Trophoblast cell (in vitro differentiated cells and primary cell): ENCODE measurements at regions not wholly inside any gene's neighbourhood (a gene's known extent, or its start where the extent isn't known, plus 50 kb on each side); places are given as distances from the start of the nearest gene placed in this dataset.
A peak's percentile ranks its signal among the peaks of the same experiment; 100 is the strongest.

ENCODE experiments used
- DNase-seq, 2 donors: peaks; one replicate each; pipeline ENCODE4 v3.0.0-alpha.2; 2016
- H2AFZ ChIP-seq: 2 replicates; pipeline ENCODE4 v1.6.1; 2013; ENCODE audit warnings: low read length, moderate library complexity, mild to moderate bottlenecking; ENCODE audit not compliant: insufficient read depth, poor library complexity
- H2AK5ac ChIP-seq: 2 replicates; pipeline ENCODE4 v1.6.1; 2013; ENCODE audit warnings: mild to moderate bottlenecking, low read length
- H2BK120ac ChIP-seq: 2 replicates; pipeline ENCODE4 v1.6.1; 2013; ENCODE audit warnings: low read length, mild to moderate bottlenecking, moderate library complexity; ENCODE audit not compliant: insufficient read depth, poor library complexity
- H2BK12ac ChIP-seq: 2 replicates; pipeline ENCODE4 v1.6.1; 2013; ENCODE audit warnings: mild to moderate bottlenecking, low read length, moderate library complexity
- H2BK5ac ChIP-seq: 2 replicates; pipeline ENCODE4 v1.6.1; 2013; ENCODE audit warnings: low read length, low read depth, moderate library complexity, mild to moderate bottlenecking; ENCODE audit not compliant: poor library complexity
- H3K14ac ChIP-seq: 2 replicates; pipeline ENCODE4 v1.6.1; 2013; ENCODE audit warnings: mild to moderate bottlenecking, low read length
- H3K18ac ChIP-seq: 2 replicates; pipeline ENCODE4 v1.6.1; 2013; ENCODE audit warnings: mild to moderate bottlenecking, low read length
- H3K23ac ChIP-seq: 2 replicates; pipeline ENCODE4 v1.6.1; 2013; ENCODE audit warnings: low read length
- H3K27ac ChIP-seq: 2 replicates; pipeline ENCODE4 v1.5.1; 2013; ENCODE audit warnings: low read depth, mild to moderate bottlenecking, inconsistent platforms, low read length, moderate library complexity
- H3K27me3 ChIP-seq: 2 replicates; pipeline ENCODE4 v1.6.1; 2013; ENCODE audit warnings: inconsistent platforms, mild to moderate bottlenecking, low read length, moderate library complexity; ENCODE audit not compliant: insufficient read depth
- H3K36me3 ChIP-seq, 2 experiments: 1 replicate in 1 of 2; 2 replicates in 1 of 2; pipeline ENCODE4 v1.6.1; 2013; ENCODE audit warnings: low read length in 2 of 2, mild to moderate bottlenecking in 2 of 2, moderate library complexity in 1 of 2; ENCODE audit not compliant: insufficient read depth in 2 of 2, control insufficient read depth in 1 of 2
- H3K4ac ChIP-seq: 2 replicates; pipeline ENCODE4 v1.6.1; 2013; ENCODE audit warnings: low read depth, mild to moderate bottlenecking, low read length, moderate library complexity
- H3K4me1 ChIP-seq, 2 experiments: 1 replicate in 1 of 2; 2 replicates in 1 of 2; pipeline ENCODE4 v1.6.1; 2013; ENCODE audit warnings: low read length in 2 of 2, mild to moderate bottlenecking in 2 of 2, moderate library complexity in 1 of 2; ENCODE audit not compliant: insufficient read depth in 2 of 2, control insufficient read depth in 1 of 2
- H3K4me2 ChIP-seq: 2 replicates; pipeline ENCODE4 v1.6.1; 2013; ENCODE audit warnings: inconsistent platforms, mild to moderate bottlenecking, low read length, moderate library complexity
- H3K4me3 ChIP-seq: 2 replicates; pipeline ENCODE4 v1.5.1; 2013; ENCODE audit warnings: mild to moderate bottlenecking, low read depth, low read length, inconsistent platforms
- H3K79me1 ChIP-seq: one replicate; pipeline ENCODE4 v1.6.1; 2013; ENCODE audit warnings: low read length
- H3K79me2 ChIP-seq: 2 replicates; pipeline ENCODE4 v1.6.1; 2013; ENCODE audit warnings: low read length, mild to moderate bottlenecking; ENCODE audit not compliant: control insufficient read depth, insufficient read depth, poor library complexity
- H3K9ac ChIP-seq: 2 replicates; pipeline ENCODE4 v1.6.1; 2013; ENCODE audit warnings: mild to moderate bottlenecking, low read length
- H3K9me3 ChIP-seq: 2 replicates; pipeline ENCODE4 v1.6.1; 2013; ENCODE audit warnings: low read depth, mild to moderate bottlenecking, control low read depth, inconsistent platforms, low read length; ENCODE audit not compliant: insufficient read depth
- H4K12ac ChIP-seq: 2 replicates; pipeline ENCODE4 v1.6.1; 2013; ENCODE audit warnings: low read depth, mild to moderate bottlenecking, low read length, moderate library complexity
- H4K8ac ChIP-seq: 2 replicates; pipeline ENCODE4 v1.6.1; 2013; ENCODE audit warnings: low read depth, mild to moderate bottlenecking, low read length, moderate library complexity
- H4K91ac ChIP-seq: one replicate; pipeline ENCODE4 v1.6.1; 2013; ENCODE audit warnings: low read depth, mild to moderate bottlenecking, low read length, moderate library complexity
- WGBS: extraction: QIAGEN DNeasy Blood & Tissue Kit; methylation state at CpG from one replicate; pipeline ENCODE4 v1.1.7; 2013; ENCODE audit warnings: missing lambda C conversion rate; ENCODE audit not compliant: insufficient read length, insufficient coverage; ENCODE audit errors: extremely low coverage; 5-methylcytosine and 5-hydroxymethylcytosine counted together

- Histone ChIP-seq H3K79me1 (no peaks in the 10 kb centered on the region), H2AFZ (no peak overlapping the region), H2BK12ac (no peak overlapping the region), H3K4ac (no peak overlapping the region), H3K27ac (no peak overlapping the region), H3K27me3 (no peaks in the 10 kb centered on the region), H3K4me2 (no peak overlapping the region), H4K91ac (no peak overlapping the region), H3K79me2 (no peaks in the 10 kb centered on the region), H3K9ac (no peak overlapping the region), H3K14ac (no peak overlapping the region), H2BK120ac (no peak overlapping the region), H3K23ac (no peak overlapping the region), H2AK5ac (no peak overlapping the region), H2BK5ac (no peak overlapping the region), H3K4me1 (peaks cover 0 to 2% of the 10 kb centered on the region in 2 experiments), H4K12ac (no peak overlapping the region), H3K4me3 (no peak overlapping the region), H4K8ac (no peak overlapping the region), H3K18ac (no peak overlapping the region), H3K36me3 (no peaks in the 10 kb centered on the region), H3K9me3 (no peaks in the 10 kb centered on the region)
- DNase-seq: no peak
- WGBS: no CpG with 5 or more reads among the region's 3 CpGs
These were observed 774.9 kb upstream of the ALCAM start for GRCh38 chr3:104591776-104592175.

DNA sequence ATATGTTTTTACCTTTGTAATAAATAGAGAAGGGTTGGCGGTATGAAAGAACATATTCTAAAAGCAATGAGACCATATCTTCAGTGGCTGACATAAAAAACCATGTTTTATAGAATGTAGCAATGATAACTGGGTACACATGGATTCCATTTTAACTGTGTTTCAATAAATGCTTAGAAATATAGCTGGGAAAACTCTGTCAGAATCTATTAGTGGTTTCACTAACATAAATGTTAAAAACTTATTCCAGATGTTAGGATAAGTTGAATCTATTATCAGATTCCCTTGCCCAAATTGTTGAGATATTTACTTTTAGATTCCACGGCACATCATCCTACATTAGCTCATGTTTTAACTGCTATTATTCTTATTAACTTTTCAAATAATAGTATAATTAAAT lies 772.2 kb upstream of the ALCAM start:
- Histone ChIP-seq H2BK120ac (no peak overlapping the region), H3K4me1 (peaks cover 0 to 2% of the 10 kb centered on the region in 2 experiments), H4K12ac (no peak overlapping the region), H3K14ac (no peak overlapping the region), H3K79me1 (no peaks in the 10 kb centered on the region), H3K4me3 (no peak overlapping the region), H2AFZ (no peak overlapping the region), H3K9ac (no peak overlapping the region), H3K27me3 (no peaks in the 10 kb centered on the region), H3K23ac (no peak overlapping the region), H2BK5ac (no peak overlapping the region), H3K4me2 (no peak overlapping the region), H2BK12ac (no peak overlapping the region), H3K4ac (no peak overlapping the region), H3K27ac (no peak overlapping the region), H3K36me3 (no peaks in the 10 kb centered on the region), H3K9me3 (no peaks in the 10 kb centered on the region), H2AK5ac (no peak overlapping the region), H3K79me2 (no peaks in the 10 kb centered on the region), H3K18ac (no peak overlapping the region), H4K91ac (no peak overlapping the region), H4K8ac (no peak overlapping the region)
- 100% methylated on average over 1 of the region's 2 CpGs for WGBS
- DNase-seq: no peak

DNA sequence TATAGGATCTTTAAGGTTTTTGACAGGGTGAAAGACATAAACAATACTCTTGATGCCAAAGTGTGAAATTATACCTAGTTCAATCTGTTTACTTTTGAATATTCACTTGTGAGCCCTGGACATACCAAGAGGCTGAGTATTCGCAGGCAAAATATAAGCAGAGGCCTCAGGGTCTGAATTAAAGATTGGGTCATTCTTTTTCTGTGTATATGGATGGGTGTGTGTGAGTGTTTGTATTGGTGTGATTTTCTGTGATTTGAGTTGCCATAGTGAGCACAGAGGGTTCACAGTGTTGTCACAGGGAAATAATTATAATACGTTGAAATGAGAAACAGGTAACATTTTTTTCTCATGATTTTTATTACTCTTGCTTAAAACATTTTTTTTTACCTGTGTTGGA lies 770.7 kb upstream of the ALCAM start:
- Histone ChIP-seq H4K91ac (no peak overlapping the region), H4K8ac (no peak overlapping the region), H2BK5ac (no peak overlapping the region), H3K27ac (no peak overlapping the region), H3K27me3 (no peaks in the 10 kb centered on the region), H3K23ac (no peak overlapping the region), H3K9ac (no peak overlapping the region), H2AK5ac (no peak overlapping the region), H2BK12ac (no peak overlapping the region), H3K4me3 (no peak overlapping the region), H3K9me3 (no peaks in the 10 kb centered on the region), H3K4ac (no peak overlapping the region), H3K79me2 (no peaks in the 10 kb centered on the region), H4K12ac (no peak overlapping the region), H3K79me1 (no peaks in the 10 kb centered on the region), H3K4me1 (peaks cover 0 to 2% of the 10 kb centered on the region in 2 experiments), H2AFZ (no peak overlapping the region), H3K4me2 (no peak overlapping the region), H3K18ac (no peak overlapping the region), H2BK120ac (no peak overlapping the region), H3K14ac (no peak overlapping the region), H3K36me3 (no peaks in the 10 kb centered on the region)
- WGBS: no CpG with 5 or more reads among the region's 2 CpGs
- no peak for DNase-seq

DNA sequence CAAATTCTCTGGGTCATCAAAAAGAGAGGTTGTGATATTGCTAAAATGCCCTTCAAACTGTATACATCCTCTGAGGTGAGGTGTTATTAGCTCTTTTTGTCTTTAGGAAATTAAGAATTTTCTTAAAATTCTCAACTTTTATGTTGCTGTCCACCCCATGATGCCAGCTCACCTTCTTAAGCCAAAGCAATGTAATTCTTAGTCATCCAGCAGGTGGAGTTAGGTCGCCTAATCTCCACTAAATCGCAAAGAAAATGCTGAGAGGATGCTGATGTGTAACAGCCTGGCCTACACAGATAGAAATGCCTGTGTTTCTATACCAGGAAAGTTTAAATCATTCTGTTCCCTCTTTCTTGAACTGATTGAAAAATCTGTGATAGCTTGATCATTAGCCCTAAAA lies 770.2 kb upstream of the ALCAM start:
- peaks cover 0 to 2% of the 10 kb centered on the region in 2 experiments for H3K4me1 ChIP-seq
- no peak overlapping the region for H3K9ac ChIP-seq
- no peak overlapping the region for H3K23ac ChIP-seq
- H3K4me2 ChIP-seq: no peak overlapping the region
- H2BK5ac ChIP-seq: no peak overlapping the region
- no peak overlapping the region for H4K8ac ChIP-seq
- no peak overlapping the region for H2AFZ ChIP-seq
- no peaks in the 10 kb centered on the region for H3K9me3 ChIP-seq
- no CpG with 5 or more reads among the region's 2 CpGs for WGBS
- no peaks in the 10 kb centered on the region for H3K27me3 ChIP-seq
- no peak overlapping the region for H3K4ac ChIP-seq
- no peak overlapping the region for H4K91ac ChIP-seq
- H3K4me3 ChIP-seq: no peak overlapping the region
- no peak overlapping the region for H3K14ac ChIP-seq
- H3K79me1 ChIP-seq: no peaks in the 10 kb centered on the region
- H2BK120ac ChIP-seq: no peak overlapping the region
- no peak overlapping the region for H4K12ac ChIP-seq
- peak; percentile 16 to 62 for DNase-seq
- no peaks in the 10 kb centered on the region for H3K36me3 ChIP-seq
- H3K79me2 ChIP-seq: no peaks in the 10 kb centered on the region
- H2BK12ac ChIP-seq: no peak overlapping the region
- no peak overlapping the region for H3K27ac ChIP-seq
- H2AK5ac ChIP-seq: no peak overlapping the region
- H3K18ac ChIP-seq: no peak overlapping the region
